GM19035 (cell line): ENCODE measurements at regions not wholly inside any gene's neighbourhood (a gene's known extent, or its start where the extent isn't known, plus 50 kb on each side); places are given as distances from the start of the nearest gene placed in this dataset.
"Not testable (repeated sequence)": the region's sequence is repeated elsewhere in the genome, so short reads cannot be mapped to it uniquely, and the experiment has no call there.

Source experiments
- ATAC-seq: cut with Tn5 transposase; IDR thresholded peaks from one replicate; pipeline ENCODE4 v1.9.1; 2021; ENCODE audit not compliant: unreplicated experiment

DNA sequence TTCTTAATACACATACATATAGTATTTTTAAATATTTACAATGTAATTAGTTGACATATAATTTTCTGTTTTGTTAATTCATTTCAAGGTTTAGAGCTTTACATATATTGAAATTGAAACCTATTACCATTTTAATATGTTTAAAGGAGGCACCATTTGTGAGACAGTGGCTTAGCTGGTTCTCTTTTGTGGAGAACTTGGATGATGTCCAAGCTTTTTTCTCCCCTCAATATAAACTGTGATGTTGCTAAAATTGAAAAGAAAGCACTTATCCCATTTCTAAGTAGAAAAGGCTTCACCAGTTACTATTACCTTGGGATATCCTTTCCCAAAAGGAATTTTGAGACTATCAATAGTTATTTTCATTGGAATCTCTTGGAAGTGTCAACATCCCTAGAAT, 707.2 kb downstream of the NTRK3 start:
- no peak for ATAC-seq

DNA sequence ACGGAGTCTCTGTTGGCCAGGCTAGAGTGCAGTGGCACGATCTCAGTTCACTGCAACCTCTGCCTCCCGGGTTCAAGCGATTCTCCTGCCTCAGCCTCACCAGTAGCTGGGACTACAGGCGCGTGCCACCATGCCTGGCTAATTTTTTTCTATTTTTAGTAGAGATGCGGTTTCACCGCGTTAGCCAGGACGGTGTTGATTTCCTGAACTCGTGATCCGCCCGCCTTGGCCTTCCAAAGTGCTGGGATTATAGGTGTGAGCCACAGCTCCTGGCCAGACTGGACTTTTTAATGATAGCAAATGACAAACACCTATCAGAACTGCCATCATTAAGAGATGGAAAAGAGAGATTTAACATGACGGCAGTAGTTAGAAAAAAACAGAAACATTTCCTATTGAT, 707.9 kb downstream of the NTRK3 start:
- ATAC-seq = not testable (repeated sequence)

DNA sequence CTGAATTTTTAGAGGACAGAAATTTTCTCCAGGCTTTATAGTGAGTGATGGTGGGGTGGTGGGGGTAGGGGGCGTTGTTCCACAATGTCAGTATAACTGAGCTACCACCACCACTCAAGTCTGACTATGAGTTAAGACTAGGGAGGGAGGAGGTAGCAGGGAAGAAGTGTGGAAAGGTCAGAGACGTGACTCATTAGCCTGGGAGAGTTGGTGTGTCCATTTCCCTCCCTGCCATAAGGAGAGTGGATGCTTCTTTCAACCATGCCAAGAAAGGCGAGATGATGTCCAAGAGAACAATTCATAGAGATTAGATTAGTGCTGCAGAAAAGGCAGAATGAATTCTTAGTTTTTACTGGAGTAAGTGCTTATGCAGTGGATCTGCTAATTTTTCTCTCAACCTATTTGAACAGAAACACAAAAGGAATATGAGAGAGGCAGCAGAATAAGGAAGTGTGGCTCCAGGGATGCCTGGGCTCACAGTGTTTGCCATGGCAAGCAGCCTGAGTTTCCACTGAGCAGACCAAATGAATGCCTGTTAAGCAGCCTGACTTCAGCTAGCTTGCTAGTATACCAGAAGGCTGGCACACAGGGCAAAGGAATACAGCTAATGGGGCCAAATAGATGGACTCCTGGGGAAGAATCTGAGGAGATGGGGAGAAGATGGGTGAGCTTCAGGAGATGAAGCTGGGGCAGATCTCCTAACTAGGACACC, 708.9 kb downstream of the NTRK3 start:
- no peak for ATAC-seq

DNA sequence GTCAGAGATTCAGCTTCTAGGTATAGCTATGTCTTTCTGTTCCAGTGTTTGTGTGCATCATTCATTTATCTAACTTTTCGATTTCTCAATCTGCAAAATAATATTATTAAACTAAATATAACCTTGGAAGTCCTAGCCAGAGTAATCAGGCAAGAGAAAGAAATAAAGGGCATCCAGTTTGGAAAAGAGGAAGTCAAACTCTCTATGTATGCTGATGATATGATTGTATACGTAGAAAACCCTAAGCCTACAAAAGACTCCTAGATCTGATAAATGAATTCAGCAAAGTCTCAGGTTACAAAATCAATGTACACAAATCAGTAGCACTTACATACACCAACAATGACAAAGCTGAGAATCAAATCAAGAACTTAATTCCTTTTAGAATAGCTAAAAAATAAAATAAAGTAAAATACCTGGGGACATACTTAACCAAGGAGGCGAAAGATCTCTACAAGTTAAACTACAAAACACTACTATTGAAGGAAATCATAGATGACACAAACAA, 718.2 kb downstream of the NTRK3 start:
- ATAC-seq = no peak

DNA sequence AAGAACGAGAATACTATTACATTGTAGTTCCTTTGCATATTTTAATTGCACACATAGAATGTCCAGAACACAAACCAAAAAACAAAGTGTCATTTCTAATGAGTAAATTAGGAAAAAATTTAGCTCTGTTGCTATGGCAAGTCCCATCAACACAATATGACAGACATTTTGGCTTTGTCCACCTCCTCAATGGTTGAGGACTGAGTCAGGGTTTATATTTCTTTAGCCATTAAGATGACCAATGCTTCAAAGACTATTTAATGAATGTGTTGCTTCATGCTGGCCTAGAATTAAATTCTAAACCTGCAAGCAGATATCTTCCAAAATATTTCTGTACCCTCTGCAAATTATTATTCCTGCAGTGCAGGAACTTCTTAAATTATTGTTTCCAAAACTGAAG, 719.2 kb downstream of the NTRK3 start:
- no peak for ATAC-seq

DNA sequence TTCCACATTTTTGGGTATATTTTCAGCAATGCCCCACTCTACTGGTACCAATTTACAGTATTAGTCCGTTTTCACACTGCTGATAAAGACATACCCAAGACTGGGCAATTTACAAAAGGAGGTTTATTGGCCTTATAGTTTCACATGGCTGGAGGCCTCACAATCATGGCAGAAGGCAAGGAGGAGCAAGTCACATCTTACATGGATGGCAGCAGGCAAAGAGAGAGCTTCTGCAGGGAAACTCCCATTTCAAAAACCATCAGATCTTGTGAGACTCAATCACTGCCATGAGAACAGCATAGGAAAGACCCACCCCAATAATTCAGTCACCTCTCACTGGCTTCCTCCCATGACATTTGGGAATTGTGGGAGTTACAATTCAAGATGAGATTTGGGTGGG, 722.9 kb downstream of the NTRK3 start:
- ATAC-seq = not testable (repeated sequence)

DNA sequence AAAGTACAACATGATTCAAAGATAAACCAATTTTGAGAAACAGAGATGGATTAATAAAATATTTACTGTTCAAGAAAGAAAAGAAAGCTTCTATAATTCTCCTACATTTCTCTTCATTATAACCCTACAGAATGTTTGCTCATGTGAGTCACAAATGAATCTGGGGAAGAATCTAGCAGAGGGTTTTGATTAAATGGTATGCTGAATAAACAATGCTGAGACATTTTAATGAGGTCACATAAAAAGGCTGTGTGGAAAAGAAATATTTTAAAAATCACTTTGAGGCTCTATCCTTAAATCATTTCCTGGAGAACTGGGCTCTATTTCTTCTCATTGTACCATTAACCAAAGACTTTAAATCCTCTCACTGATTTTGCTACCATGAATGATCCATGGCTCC, 727.7 kb downstream of the NTRK3 start:
- ATAC-seq = no peak

DNA sequence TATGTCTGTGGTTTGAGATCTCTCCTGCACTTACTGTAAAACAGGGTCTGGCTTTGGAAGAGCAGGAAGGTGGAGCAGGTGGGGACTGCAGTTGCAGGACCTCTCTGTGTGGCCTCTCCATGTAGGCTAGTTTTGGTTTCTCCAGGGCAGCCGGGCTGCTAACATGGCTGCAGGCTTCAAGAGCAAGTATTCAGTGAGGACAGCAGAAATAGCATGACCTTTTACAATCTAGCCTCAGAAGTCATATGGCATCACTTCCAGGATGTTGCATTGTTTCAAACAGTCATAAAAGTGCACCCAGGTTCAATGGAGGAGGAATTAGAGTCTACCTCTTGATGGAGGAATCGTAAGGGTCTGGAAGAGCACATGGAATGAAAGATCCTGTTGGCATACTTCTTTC, 728.7 kb downstream of the NTRK3 start:
- ATAC-seq = no peak

DNA sequence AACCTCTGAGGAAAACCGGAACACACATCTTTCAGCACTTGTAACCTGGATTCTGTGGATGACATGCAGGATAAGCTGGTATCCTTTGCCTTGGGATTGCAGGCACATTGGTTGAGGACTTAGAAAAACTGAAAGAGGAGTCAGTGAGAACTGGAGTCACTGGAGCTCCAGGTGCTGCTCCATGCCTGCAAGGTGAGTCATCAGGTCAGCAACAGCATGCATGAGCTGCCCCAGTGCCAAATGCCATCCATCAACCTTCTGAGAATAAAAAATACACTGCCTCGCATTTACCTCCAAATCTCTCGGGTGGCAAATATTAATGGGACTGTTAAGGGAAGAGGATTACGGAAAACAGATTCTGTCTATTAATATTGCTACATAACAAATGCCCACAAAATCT, 729.1 kb downstream of the NTRK3 start:
- no peak for ATAC-seq

DNA sequence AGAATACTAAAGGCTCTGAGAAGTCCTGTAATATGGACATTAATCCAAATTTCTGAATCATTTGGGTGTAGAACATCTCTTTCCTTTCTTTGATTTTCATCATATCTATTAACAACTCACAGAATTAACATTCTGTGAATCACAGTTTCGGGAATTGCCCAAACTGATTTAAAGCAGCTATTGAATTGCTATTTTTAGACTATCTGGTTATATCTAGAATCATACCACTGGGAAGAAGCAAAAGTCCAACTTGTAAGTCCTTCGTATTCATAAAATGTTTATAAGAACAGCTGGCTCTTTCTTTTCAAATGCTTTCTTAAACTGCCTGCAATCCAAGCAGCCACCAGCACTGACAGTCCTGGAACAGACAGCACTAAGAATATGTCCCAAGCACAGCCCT, 733.0 kb downstream of the NTRK3 start:
- no peak for ATAC-seq

DNA sequence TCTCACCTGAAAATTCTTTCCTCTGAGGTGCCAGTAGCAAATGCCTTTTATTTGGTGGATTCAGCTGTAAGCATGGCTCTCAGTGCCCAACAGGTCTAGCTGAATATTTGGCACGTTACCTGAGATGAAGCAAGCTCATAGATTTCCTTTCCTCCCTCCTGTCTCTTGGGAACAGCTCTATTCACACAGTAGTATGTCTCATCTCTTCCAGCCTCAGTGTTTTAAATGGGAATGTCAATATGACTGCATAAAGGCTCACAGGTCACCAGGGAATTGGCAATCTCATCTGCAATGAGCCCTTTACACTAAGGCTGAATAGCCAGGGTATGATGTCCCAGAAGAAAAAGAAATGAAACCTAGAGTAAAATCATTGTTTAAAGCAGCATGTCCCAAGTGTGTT, 733.5 kb downstream of the NTRK3 start:
- ATAC-seq = no peak

DNA sequence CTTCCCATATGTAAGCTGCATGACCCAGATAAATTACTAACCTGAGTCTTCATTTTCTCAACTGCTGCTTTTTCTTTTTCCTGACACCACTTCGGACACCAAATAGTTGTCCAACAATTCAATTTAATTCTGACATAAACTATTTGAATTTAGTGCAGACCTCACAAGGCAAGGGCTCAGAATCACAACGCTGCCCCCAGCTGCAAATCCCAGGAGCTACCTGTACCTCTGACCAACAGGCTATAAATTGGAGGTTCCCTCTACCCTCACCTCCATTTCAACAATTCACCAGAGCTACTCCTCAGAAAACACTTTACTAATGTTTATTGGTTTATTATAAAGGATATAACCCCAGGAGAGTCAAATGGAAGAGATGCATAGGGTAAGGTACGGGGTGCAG, 737.6 kb downstream of the NTRK3 start:
- ATAC-seq = no peak

DNA sequence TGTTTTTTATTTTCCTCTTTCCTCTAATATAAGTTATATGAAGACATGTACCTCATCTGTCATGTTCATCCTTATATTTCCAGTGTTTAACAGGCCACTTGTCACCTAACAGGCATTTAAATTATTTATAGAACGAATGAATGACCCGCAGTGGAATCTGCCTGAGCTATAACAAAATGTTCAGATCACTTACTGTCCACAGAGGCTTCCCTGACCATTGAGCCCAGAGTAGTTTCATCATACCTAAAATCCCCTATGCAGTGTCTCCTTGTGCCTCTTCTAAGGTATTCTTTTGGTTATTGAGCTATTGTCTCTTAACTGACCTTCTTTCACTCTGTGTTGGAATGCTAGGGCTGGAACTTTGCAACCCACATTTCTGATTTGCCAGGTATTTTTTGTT, 748.5 kb downstream of the NTRK3 start:
- ATAC-seq = no peak

DNA sequence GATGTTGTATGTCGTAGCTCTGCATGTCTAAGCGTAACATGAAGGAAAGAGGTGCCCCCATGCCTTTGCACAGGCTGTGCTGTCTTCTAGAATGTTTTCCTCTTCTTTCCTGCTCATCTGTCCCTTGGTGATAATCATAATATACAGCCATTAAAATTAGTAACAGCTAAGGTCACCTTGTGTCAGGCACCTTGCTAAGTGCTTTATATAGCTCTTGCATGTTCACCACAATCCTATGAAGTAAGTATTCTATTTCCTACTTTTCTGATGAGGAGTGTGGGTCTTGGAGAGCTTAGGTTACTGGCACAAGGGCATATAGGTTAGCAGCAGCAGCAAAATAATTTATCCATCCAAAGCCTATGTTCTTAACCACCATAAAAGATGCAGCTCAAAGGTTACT, 754.4 kb downstream of the NTRK3 start:
- ATAC-seq = no peak

DNA sequence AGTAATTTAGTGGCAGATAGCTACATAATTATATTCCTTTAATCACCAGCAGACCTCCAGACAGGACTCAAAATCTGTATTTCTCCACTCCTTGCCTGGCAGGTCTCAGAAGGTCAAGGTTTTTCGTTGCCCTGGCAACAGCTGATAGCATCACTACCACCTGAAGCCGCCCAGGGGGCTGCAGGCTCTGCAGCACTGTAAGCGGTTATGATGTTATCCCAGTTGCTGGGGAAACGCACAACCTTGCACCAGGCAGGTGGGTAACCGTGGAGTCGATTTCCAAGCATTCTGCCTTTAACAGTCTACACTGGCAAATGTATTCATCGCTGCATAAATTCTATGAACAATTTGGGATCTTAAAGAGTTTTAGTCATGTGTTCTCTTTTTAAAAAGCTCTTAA, 756.3 kb downstream of the NTRK3 start:
- ATAC-seq = no peak

DNA sequence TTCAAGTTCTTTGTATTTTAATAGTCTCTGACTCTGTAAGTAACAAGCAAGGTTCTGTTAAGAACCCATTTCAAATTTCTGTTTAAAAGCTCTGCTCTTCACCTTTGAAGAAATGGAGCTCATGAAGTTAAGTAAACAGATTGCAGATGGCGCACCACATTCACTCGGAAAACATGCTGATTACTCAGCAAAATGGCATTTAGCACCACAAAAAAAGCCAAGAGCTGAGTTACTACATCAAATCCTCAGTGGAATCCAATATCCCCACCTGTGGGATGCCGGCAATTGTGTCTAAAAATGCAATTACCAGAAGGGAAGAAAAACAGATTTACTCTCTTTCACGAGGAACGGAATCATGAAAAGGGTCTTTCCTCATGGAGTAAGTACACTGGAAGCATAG, 758.0 kb downstream of the NTRK3 start:
- ATAC-seq = no peak

DNA sequence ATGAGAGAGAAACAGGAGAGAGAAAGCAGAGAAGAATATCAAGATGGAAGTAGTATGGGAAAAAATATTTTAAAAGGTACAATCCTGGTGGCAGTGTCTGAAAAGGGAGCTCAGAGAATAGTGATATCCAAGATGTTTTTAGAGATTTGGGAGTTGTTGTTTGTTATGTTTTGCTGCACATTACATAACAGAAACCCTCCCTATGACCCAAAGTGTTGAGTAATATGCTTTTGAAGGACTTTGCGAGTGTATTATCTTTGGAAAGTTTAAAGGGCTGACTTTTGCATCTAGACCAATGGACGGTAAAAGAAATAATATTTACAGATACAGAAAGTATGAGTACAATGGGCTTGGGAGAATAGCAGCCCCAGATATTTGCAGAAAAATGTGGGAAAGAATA, 759.7 kb downstream of the NTRK3 start:
- ATAC-seq = no peak

DNA sequence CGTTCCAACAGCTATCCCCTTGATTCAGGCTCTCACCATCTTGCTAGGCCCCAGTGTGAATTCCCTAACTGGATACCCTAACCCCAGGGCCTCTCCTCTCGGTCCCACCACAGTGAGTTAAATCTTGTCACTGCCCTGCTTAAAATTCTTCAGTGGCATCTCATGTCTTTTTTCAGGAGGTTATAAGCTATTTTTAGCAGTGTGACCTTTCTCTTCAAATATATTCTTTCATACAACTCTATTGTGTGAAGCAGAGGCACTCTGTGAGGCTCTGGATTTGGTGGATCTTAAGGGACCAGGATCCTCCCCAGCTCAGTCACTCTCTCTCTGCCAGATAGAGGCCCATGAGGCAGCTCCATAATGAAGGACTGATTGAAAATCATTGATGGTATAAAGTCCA, 760.4 kb downstream of the NTRK3 start:
- ATAC-seq = no peak

DNA sequence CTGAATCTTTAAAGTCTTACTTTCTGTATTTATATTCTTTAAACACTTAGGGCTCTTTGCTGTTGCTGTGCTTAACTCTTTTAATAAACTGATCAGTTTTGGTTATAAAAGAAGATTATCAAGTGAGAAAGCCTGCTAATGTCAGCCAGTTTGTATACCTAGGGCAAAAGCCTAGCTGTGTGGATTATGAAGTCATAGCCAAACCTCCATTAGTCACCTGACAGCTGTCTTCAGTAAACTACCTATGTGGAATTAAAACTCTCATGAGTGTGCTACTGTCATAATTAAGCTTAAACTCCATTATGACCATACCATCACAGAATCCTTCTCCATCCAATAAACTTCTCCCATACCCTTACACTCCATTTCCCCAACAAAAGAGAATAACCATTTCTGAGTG, 762.7 kb downstream of the NTRK3 start:
- no peak for ATAC-seq

DNA sequence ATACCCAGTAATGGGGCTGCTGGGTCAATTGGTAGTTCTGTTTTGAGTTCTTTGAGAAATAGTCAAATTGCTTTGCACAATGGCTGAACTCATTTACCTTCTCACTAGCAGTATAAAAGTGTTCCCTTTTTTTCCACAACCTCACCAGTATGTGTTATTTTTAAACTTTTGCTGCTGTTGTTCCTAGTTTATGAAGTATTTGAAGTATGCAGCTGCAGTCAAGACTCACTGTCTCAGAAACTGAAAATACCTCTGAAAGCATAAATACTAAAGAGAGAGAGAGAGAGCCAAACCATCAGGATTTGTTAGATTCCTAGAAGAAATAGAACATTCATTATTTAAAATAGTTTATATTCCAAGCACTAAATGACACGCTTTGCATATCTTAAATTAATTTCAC, 764.2 kb downstream of the NTRK3 start:
- ATAC-seq = no peak

DNA sequence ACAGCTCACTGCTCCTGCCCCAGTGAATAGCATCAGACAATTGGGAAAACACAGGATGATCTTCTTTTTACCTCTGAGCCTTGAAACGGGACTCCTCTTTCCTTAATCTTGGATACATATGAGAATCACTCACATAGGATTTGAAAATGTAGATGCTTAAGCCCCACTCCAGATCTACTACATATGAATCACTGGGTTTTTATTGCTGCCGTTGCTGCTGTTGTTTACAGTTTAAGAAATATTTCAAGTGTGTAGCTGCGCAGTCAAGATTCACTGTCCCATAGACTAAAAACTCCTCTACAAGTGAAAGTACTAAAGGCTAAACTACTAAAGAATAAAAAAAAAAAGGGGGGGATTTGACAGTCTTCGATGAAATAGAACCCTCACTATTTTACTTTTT, 765.9 kb downstream of the NTRK3 start:
- ATAC-seq = no peak

DNA sequence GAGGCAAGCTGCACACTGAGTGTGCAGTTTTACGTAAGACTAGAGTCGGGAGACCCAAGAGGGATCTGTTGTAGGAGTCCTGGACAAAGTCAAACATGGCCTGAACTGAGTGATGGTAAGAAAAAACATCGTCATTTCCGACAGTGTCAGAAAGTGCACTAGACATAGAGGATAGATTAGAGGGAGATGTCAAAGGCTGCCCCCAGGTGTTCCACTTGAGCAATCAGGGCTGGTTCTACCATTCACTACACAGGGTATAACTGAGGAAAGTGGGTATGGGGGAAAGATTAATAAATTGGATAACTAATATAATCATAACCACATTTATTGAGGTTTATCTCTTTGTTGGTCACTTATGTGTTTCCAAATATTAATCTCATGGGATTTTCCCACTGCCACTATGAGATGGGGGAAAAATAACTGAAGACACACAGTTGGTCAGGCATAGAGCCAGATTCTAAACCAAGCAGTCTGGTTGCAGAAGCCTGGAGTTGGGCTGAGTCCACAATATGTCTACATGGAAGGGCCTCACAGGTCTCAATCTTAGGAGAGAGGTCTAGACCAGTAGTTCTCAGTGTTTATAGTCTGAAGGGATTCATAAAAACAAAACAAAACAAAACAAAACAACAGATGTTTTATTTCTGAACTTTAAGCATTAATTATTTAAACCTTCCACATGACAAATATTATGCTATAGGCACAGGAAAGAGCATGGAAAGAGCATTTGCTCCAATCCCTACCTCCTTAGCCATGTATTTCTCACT, 766.5 kb downstream of the NTRK3 start:
- ATAC-seq = no peak

DNA sequence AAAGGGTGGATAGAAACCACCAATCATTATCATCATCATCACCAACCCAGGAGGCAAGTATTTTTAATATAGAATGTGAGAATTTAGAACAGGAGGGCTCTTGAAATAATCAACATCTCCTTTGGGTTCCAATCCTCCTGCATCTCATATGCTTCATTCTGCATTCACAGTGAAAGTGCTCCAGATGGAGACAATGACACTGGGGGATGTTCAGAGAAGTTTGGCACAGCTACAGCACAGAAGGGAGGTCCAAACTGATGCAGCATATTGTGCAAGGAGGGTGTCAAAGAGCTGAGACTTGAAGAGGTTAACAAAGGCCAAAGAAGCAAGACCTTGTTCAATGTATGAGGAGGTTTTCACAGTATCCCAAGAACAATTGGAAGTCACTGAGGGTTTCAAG, 767.1 kb downstream of the NTRK3 start:
- ATAC-seq = no peak
